Testis (tissue), 2 donors: ENCODE measurements at regions not wholly inside any gene's neighbourhood (a gene's known extent, or its start where the extent isn't known, plus 50 kb on each side); places are given as distances from the start of the nearest gene placed in this dataset.

Source experiments
- DNase-seq: peaks from one replicate; pipeline ENCODE4 v3.0.0-alpha.2; 2019
- H3K27ac ChIP-seq, 2 donors: fragments of 200-600 bp; sonication (generic); one replicate each; pipeline ENCODE4 v1.5.1; 2019
- H3K27me3 ChIP-seq: fragments of 200-600 bp; sonication (generic); one replicate; pipeline ENCODE4 v1.5.1; 2019
- H3K36me3 ChIP-seq: fragments of 200-600 bp; sonication (generic); one replicate; pipeline ENCODE4 v1.5.1; 2017; ENCODE audit warnings: low read depth; ENCODE audit errors: missing control alignments
- H3K4me1 ChIP-seq: fragments of 200-600 bp; sonication (generic); one replicate; pipeline ENCODE4 v1.5.1; 2019
- H3K4me3 ChIP-seq, 2 donors: fragments of 200-600 bp; sonication (generic); one replicate each; pipeline ENCODE4 v1.5.1; 2017 to 2019
- H3K9me3 ChIP-seq: fragments of 200-600 bp; sonication (generic); one replicate; pipeline ENCODE4 v1.5.1; 2017
- CTCF ChIP-seq, 3 experiments: fragments of 450-650 bp in 2 of 3; fragments of 200-600 bp in 1 of 3; sonication (generic) in 1 of 3; IDR thresholded peaks; one replicate each; pipeline ENCODE4 v1.5.1; 2016 to 2019; ENCODE audit warnings: antibody characterized with exemption in 3 of 3, mild to moderate bottlenecking in 2 of 3, moderate library complexity in 1 of 3
- POLR2A ChIP-seq: fragments of 450-650 bp; IDR thresholded peaks from one replicate; pipeline ENCODE4 v1.6.1; 2017; ENCODE audit warnings: antibody characterized with exemption, mild to moderate bottlenecking, moderate library complexity
- WGBS, 2 donors: methylation state at CpG; one replicate each; pipeline ENCODE4 v1.1.5; 2018; 5-methylcytosine and 5-hydroxymethylcytosine counted together
- intact Hi-C: fragments of 100-400 bp; cut with DNase I; formaldehyde crosslinking; loops from one replicate; pipeline ENCODE4 v1.15.1; 2023; ENCODE audit warnings: low total_unique reads

DNA sequence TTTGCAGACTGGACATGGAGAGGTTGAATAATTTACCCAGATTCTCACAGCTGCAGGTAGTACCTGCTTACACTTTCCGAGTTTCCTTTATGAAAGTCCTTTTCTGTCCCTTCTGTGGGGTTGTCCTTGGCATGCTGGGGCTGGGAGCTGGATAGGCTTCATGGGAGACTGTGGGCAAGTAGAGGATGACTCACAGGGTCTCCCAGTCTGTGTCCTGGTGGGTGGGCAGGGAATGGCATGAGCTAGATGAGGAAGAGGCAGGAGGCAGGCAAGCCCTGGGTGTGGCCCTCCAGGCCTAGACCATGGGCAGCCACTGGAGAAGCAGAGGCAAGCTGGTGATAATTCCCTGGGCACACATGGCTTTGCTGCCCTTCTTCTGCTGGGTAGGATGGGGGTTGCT is 80.6 kb downstream of the NAV1 start:
- TF ChIP-seq CTCF (IDR thresholded peaks at IDR 0.05): no peak
- TF ChIP-seq POLR2A: no peak
- intact Hi-C loops: no loop called here
- 91 to 100% methylated on average over 1 of the region's 1 CpG for WGBS, 2 donors
- no peaks in the 10 kb centered on the region for H3K27me3 ChIP-seq
- H3K9me3 ChIP-seq: no peaks in the 10 kb centered on the region
- H3K36me3 ChIP-seq: no peaks in the 10 kb centered on the region
- H3K27ac ChIP-seq: no peak overlapping the region
- H3K4me3 ChIP-seq: no peak overlapping the region
- peaks cover under 1% of the 10 kb centered on the region for H3K4me1 ChIP-seq
- DNase-seq: no peak

DNA sequence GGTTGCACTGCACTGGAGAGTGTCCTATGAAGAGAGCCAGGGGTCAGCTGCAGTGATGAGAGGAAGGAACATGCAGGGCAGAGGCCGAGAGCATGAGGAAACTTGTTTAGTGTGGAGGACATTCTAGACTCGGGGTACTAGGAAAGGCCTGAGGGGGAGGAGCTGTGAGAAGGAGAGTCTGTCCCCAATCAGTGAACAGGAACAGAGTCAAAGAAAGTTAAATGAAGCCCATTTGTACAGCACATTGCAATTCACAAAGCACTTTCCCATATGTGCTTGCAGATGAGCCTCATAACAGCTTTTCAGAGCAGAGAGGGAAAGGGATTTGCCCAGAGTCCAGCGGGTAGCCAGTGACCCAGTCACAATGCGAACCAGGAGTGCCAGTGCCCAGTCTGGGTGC is 83.4 kb downstream of the NAV1 start:
- Histone ChIP-seq H3K27ac (no peak overlapping the region), H3K4me1 (no peaks in the 10 kb centered on the region), H3K27me3 (no peaks in the 10 kb centered on the region), H3K9me3 (no peaks in the 10 kb centered on the region), H3K4me3 (no peak overlapping the region), H3K36me3 (no peaks in the 10 kb centered on the region)
- intact Hi-C loops: no loop called here
- no peak for DNase-seq
- 62 to 72% methylated on average over 4 of the region's 4 CpGs for WGBS, 2 donors
- no peak for TF ChIP-seq POLR2A
- TF ChIP-seq CTCF (IDR thresholded peaks at IDR 0.05): no peak

DNA sequence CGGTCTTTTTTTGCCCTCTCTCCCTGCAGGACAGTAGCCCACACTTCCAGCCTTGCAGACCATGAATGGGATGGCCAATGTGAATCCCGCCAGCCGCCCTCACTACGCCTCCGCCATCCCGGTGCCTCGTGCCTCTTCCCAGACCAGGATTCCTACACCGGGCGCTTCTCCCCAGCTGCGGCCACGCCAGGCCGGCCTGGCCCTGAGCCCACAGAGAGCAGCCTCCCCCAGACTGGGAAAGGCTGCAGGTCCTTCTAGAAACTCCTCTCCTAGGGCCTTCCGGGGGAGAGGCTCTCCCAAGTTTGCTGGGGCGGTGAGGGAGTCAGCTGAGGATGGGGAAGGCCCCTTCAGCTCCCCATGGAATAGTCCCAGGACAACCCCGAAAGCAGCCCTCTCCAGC is 83.9 kb downstream of the NAV1 start:
- TF ChIP-seq CTCF (IDR thresholded peaks at IDR 0.05) (no peak), POLR2A (no peak)
- no peaks in the 10 kb centered on the region for H3K36me3 ChIP-seq
- no peaks in the 10 kb centered on the region for H3K4me1 ChIP-seq
- H3K9me3 ChIP-seq: no peaks in the 10 kb centered on the region
- no peak overlapping the region for H3K27ac ChIP-seq
- 59 to 60% methylated on average over 8 to 15 of the region's 15 CpGs for whole genome bisulfite sequencing, 2 donors
- intact Hi-C loops: no loop called here
- peak overlapping the region in 1 of 2 donors; percentile 15 for H3K4me3 ChIP-seq
- DNase-seq: no peak
- H3K27me3 ChIP-seq: no peaks in the 10 kb centered on the region

GRCh38 chr1:201624741-201625225 is 85.9 kb downstream of the NAV1 start:
- 76 to 83% methylated on average over 4 of the region's 4 CpGs for WGBS, 2 donors
- no peak overlapping the region for H3K27ac ChIP-seq
- TF ChIP-seq CTCF (IDR thresholded peaks at IDR 0.05) (no peak), POLR2A (no peak)
- no peaks in the 10 kb centered on the region for H3K36me3 ChIP-seq
- no peaks in the 10 kb centered on the region for H3K4me1 ChIP-seq
- no peaks in the 10 kb centered on the region for H3K9me3 ChIP-seq
- H3K4me3 ChIP-seq: no peak overlapping the region
- no peaks in the 10 kb centered on the region for H3K27me3 ChIP-seq
- intact Hi-C loops: no loop called here
- DNase-seq: no peak

GRCh38 chr1:201625226-201625761 is 86.4 kb downstream of the NAV1 start:
- no peak overlapping the region for H3K4me3 ChIP-seq
- DNase-seq: no peak
- H3K27ac ChIP-seq: no peak overlapping the region
- no peaks in the 10 kb centered on the region for H3K36me3 ChIP-seq
- H3K4me1 ChIP-seq: no peaks in the 10 kb centered on the region
- intact Hi-C loops: no loop called here
- 63 to 72% methylated on average over 3 of the region's 3 CpGs for WGBS, 2 donors
- H3K27me3 ChIP-seq: no peaks in the 10 kb centered on the region
- H3K9me3 ChIP-seq: no peaks in the 10 kb centered on the region
- TF ChIP-seq CTCF (IDR thresholded peaks at IDR 0.05): no peak
- TF ChIP-seq POLR2A: no peak
